ENCODE measurements at regions not wholly inside any gene's neighbourhood (a gene's known extent, or its start where the extent isn't known, plus 50 kb on each side); places are given as distances from the start of the nearest gene placed in this dataset.

DNA sequence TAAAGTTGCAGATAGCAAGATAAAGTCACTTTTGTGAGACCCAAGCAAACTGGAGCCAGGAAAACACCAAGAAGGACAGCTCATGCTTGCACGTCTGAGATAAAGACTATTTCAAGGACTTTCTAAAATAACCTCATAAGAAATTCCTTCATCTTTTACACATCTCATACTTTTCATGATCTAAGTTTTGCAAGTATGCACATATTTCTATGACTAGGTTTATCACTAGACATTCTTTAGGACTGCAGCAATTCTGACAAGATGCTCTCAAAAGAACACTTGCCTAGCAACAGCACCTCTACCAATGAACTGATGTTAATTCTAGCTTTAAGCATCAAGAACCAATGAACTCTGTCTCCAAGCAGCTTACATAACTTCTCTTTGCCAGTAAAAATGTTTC lies 457.6 kb downstream of the SEMA3D start:
- DNase-seq, result no peak
- no peaks in the 10 kb centered on the region for H3K79me2 ChIP-seq (ENCODE audit: insufficient read depth, low read length)
- no peaks in the 10 kb centered on the region for H3K9me3 ChIP-seq (ENCODE audit: insufficient read depth, low read length, severe bottlenecking)
- H3K36me3 ChIP-seq (ENCODE audit: insufficient read depth, low read length), result no peaks in the 10 kb centered on the region
- ATAC-seq (ENCODE audit: insufficient read depth, low read depth), result no peak
- H3K9ac ChIP-seq (ENCODE audit: low read depth, low read length), result no peak overlapping the region
- H4K20me1 ChIP-seq (ENCODE audit: insufficient read depth, low read length), result no peaks in the 10 kb centered on the region
- no peak overlapping the region for H3K4me2 ChIP-seq (ENCODE audit: insufficient read depth, low read length)
- no peak overlapping the region for H3K4me3 ChIP-seq (ENCODE audit: low read depth in 1 of 2, low read length in 2 of 2)
- no peaks in the 10 kb centered on the region for H3K27me3 ChIP-seq (ENCODE audit: insufficient read depth, low read length, poor library complexity)
- TF ChIP-seq CTCF (IDR thresholded peaks at IDR 0.05; ENCODE audit: borderline replicate concordance, extremely low read depth, low read length, poor library complexity, severe bottlenecking) (no peak), EZH2 (IDR thresholded peaks at IDR 0.05; ENCODE audit: borderline replicate concordance, low read depth, low read length, severe bottlenecking) (no peak)
- no peak overlapping the region for H3K27ac ChIP-seq (ENCODE audit: low read length)
- H2AFZ ChIP-seq (ENCODE audit: low read depth, low read length), result no peak overlapping the region
- no peaks in the 10 kb centered on the region for H3K4me1 ChIP-seq (ENCODE audit: insufficient read depth, low read length)

- Histone ChIP-seq H3K27ac (ENCODE audit: low read length) (no peak overlapping the region), H3K4me3 (ENCODE audit: low read depth in 1 of 2, low read length in 2 of 2) (no peak overlapping the region), H2AFZ (ENCODE audit: low read depth, low read length) (no peak overlapping the region), H3K9ac (ENCODE audit: low read depth, low read length) (no peak overlapping the region), H3K4me1 (ENCODE audit: insufficient read depth, low read length) (no peaks in the 10 kb centered on the region), H4K20me1 (ENCODE audit: insufficient read depth, low read length) (no peaks in the 10 kb centered on the region), H3K4me2 (ENCODE audit: insufficient read depth, low read length) (no peak overlapping the region), H3K36me3 (ENCODE audit: insufficient read depth, low read length) (no peaks in the 10 kb centered on the region), H3K27me3 (ENCODE audit: insufficient read depth, low read length, poor library complexity) (no peaks in the 10 kb centered on the region), H3K79me2 (ENCODE audit: insufficient read depth, low read length) (no peaks in the 10 kb centered on the region), H3K9me3 (ENCODE audit: insufficient read depth, low read length, severe bottlenecking) (no peaks in the 10 kb centered on the region)
- TF ChIP-seq EZH2 (IDR thresholded peaks at IDR 0.05; ENCODE audit: borderline replicate concordance, low read depth, low read length, severe bottlenecking), result no peak
- no peak for TF ChIP-seq CTCF (IDR thresholded peaks at IDR 0.05; ENCODE audit: borderline replicate concordance, extremely low read depth, low read length, poor library complexity, severe bottlenecking)
- ATAC-seq (ENCODE audit: insufficient read depth, low read depth), result no peak
- DNase-seq, result no peak
Measured at GRCh38 chr7:84722734-84723133, 464.1 kb downstream of the SEMA3D start.

- Histone ChIP-seq H3K9me3 (ENCODE audit: insufficient read depth, low read length, severe bottlenecking) (no peaks in the 10 kb centered on the region), H3K79me2 (ENCODE audit: insufficient read depth, low read length) (no peaks in the 10 kb centered on the region), H4K20me1 (ENCODE audit: insufficient read depth, low read length) (no peaks in the 10 kb centered on the region), H3K27me3 (ENCODE audit: insufficient read depth, low read length, poor library complexity) (no peaks in the 10 kb centered on the region), H3K4me2 (ENCODE audit: insufficient read depth, low read length) (no peak overlapping the region), H3K4me1 (ENCODE audit: insufficient read depth, low read length) (no peaks in the 10 kb centered on the region), H3K27ac (ENCODE audit: low read length) (no peak overlapping the region), H2AFZ (ENCODE audit: low read depth, low read length) (no peak overlapping the region), H3K9ac (ENCODE audit: low read depth, low read length) (no peak overlapping the region), H3K4me3 (ENCODE audit: low read depth in 1 of 2, low read length in 2 of 2) (no peak overlapping the region), H3K36me3 (ENCODE audit: insufficient read depth, low read length) (no peaks in the 10 kb centered on the region)
- TF ChIP-seq CTCF (IDR thresholded peaks at IDR 0.05; ENCODE audit: borderline replicate concordance, extremely low read depth, low read length, poor library complexity, severe bottlenecking) (no peak), EZH2 (IDR thresholded peaks at IDR 0.05; ENCODE audit: borderline replicate concordance, low read depth, low read length, severe bottlenecking) (no peak)
- no peak for DNase-seq
- no peak for ATAC-seq (ENCODE audit: insufficient read depth, low read depth)
Measured at GRCh38 chr7:84722086-84722485, 464.8 kb downstream of the SEMA3D start.

Measured in DND-41 (cell line).